ENCODE measurements at regions not wholly inside any gene's neighbourhood (a gene's known extent, or its start where the extent isn't known, plus 50 kb on each side); places are given as distances from the start of the nearest gene placed in this dataset.

DNA sequence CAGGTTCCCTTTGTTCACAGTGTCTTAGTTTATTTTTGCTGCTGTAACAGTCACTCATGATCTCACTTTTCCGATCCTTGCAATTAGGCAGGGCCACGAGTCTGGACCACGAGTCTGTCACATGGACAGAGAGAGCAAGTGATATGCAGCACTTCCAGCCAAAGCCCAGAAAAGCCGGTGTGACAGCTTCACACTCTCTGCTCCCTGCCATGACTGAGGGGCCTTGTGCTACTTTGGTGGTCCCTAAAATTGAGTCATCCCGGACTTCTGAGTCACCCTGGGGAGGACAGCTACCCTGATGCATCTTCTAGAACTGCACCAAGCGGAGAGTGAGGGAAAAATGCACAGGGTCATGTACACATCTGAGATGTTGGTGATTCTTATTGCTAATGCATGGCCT is 179.6 kb downstream of the EFNB2 start:
- Mint-ChIP-seq H3K27me3 (peaks cover 0 to 5% of the 10 kb centered on the region in 2 donors), H3K9me3 (no peaks in the 10 kb centered on the region), H3K27ac (no peak overlapping the region), H3K4me1 (ENCODE audit: low read depth in 2 of 2) (no peaks in the 10 kb centered on the region), H3K36me3 (no peaks in the 10 kb centered on the region), H3K4me3 (no peak overlapping the region)
- ATAC-seq (no peak), DNase-seq (ENCODE audit: low spot score) (no peak)

DNA sequence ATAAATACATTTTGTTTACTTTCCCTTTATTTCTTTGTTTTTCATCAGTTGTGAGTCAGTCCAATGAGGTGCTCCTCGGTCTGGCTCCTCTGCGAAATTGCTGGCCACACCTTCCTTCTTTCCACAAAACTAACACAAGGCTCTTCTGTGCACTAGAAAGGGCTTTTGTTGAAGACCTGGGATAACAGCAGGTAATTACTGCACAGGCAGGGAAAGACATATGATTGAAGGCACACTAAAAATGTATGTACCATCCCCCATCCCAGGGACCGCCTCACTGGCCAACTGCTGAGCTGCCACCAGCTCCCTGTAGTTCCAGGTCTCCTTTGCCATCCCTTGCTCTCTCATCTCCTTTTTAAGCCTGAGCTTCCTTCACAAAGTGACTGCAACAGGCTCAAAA is 180.5 kb downstream of the EFNB2 start:
- ATAC-seq (no peak), DNase-seq (ENCODE audit: low spot score) (no peak)
- Mint-ChIP-seq H3K4me3 (no peak overlapping the region), H3K36me3 (no peaks in the 10 kb centered on the region), H3K27me3 (peaks cover 0 to 6% of the 10 kb centered on the region in 2 donors), H3K4me1 (ENCODE audit: low read depth in 2 of 2) (no peaks in the 10 kb centered on the region), H3K27ac (no peak overlapping the region), H3K9me3 (no peaks in the 10 kb centered on the region)

DNA sequence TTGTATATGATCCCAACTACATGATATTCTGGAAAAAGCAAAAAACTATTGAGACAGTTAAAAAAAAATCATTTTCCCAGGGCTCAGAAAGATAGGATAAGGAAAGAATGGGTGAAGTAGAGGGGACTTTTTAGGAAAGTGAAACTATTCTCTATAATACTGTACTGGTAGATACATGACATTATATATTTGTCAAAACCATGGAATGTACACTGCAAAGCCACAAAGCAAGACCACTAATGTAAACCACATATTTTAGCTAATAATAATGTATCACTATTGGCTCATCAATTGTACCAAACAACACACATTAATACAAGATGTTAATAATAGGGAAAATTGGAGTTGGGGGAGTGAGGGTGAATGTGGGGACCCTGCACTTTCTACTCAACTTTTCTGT is 182.6 kb downstream of the EFNB2 start:
- Mint-ChIP-seq H3K27me3 (peaks cover 6 to 9% of the 10 kb centered on the region in 2 donors), H3K4me1 (ENCODE audit: low read depth in 2 of 2) (no peaks in the 10 kb centered on the region), H3K36me3 (no peaks in the 10 kb centered on the region), H3K4me3 (no peak overlapping the region), H3K9me3 (no peaks in the 10 kb centered on the region), H3K27ac (no peak overlapping the region)
- DNase-seq (ENCODE audit: low spot score), result no peak
- no peak for ATAC-seq

DNA sequence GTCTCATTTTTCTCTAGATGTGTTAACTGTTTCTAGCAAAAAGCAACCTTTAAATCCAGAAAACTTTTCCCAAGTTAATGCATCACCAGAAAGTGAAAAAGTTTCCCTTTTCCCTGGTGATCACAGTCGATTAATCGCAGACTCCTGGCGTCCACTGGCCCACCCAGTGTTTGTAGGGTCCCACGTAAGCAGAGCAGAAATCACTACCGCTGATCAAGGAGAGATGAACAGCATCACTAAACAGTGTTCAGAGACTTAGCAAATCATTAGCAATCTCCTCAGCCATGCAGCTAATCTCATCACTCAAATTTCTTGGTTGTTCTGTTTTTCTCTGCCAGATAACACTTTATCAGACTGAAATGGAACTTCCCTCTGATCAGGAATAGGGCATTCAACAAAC is 184.2 kb downstream of the EFNB2 start:
- no peak overlapping the region for H3K4me3 Mint-ChIP-seq
- ATAC-seq (no peak), DNase-seq (ENCODE audit: low spot score) (no peak)
- H3K4me1 Mint-ChIP-seq (ENCODE audit: low read depth in 2 of 2), result no peaks in the 10 kb centered on the region
- no peak overlapping the region for H3K27ac Mint-ChIP-seq
- H3K36me3 Mint-ChIP-seq, result no peaks in the 10 kb centered on the region
- H3K27me3 Mint-ChIP-seq, result peaks cover 6 to 9% of the 10 kb centered on the region in 2 donors
- H3K9me3 Mint-ChIP-seq, result no peaks in the 10 kb centered on the region

DNA sequence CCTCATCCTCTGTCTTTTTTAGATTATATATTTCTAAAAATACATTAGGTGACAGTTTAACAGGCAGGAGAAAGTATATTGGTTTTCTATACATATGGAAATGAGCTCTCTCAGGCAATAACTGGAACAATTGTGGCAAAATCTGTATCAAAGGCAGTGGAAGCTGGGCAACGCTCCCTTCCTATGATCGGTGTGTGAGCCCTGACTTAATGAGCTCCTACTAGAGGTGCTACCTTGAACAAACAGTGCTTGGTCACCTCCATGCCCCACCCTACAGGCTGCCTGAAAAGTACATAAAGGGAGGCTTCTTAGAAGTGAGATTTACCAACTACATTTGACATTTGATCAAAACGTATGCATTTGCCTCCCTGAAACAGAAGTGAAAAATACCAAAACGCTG is 185.3 kb downstream of the EFNB2 start:
- no peak overlapping the region for H3K4me3 Mint-ChIP-seq
- no peak overlapping the region for H3K27ac Mint-ChIP-seq
- H3K9me3 Mint-ChIP-seq, result no peaks in the 10 kb centered on the region
- no peaks in the 10 kb centered on the region for H3K4me1 Mint-ChIP-seq (ENCODE audit: low read depth in 2 of 2)
- no peaks in the 10 kb centered on the region for H3K36me3 Mint-ChIP-seq
- H3K27me3 Mint-ChIP-seq, result peaks cover 6 to 9% of the 10 kb centered on the region in 2 donors
- DNase-seq (ENCODE audit: low spot score) (no peak), ATAC-seq (no peak)

DNA sequence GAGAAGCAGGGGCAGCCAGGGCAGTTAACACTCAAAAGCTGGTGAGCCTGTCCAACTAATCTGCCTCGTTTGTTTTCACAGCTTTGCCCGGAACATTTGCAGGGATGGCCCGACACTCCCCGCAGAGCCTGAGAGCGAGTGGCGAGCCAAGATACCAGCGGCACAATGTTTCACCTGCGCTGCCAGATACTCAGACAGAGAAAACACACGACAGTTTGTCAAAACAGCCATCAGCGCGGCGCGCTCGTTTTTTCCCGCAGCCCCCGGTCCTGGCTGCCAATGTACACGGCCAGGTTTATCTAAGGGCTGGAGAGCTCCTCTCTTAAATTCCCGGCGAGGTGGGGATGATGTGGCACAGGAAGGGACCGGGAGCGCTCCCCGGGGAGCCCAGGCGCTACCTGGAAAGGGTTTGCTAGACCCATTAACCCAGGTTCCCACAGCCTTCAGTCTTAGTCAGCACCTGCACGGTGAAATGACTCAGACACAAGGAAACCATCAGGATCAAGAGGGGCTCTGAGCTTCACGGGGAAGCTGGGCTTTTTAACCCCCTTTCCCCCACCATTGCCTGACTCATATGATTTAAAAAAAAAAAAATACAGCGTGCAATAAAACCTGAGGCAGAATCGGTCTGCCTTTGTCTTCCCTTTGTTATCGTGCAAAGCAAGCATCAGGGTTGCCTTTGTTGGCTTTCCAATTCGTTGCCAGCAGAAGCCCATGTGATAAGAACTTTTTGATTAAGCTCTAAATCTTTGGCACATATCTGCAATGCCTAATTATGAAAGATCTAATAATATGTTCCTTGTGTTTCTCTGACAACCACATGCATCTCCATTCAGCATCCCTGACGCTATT is 186.2 kb downstream of the EFNB2 start:
- no peak overlapping the region for H3K27ac Mint-ChIP-seq

DNA sequence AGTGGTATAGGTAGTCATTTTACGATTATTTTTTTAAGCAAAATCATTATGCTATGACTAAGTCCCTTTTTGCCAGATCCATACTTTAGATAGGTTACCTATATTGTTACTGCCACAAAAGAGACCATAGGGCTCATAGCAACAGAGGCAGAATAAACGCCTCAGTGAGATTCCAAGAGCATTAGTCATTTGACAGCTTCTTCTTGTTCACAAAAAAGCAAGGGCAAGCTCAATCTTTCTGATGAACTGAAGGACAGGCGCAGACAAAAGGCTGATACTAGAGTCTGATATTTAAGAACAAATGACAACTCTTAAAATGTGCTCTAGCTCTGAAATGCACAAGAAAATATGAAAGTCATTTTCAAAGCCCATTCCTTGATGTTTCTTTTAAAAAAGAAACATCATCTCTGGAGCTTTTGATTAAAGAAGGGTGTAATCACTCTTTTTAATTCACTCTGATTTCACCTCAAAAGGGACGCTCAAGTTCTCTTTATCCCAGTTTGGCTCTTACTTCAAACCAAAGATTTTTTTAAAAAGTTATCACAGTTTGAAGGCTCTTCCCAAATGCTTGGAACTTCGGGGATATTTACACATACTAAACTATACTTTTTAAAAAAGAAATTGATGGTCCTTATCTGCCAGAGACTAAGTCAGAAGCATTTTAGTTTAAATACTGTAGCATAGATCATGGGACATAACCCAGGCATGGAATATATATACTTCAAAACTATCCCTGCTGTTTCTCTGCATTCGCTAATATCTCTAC is 187.2 kb downstream of the EFNB2 start:
- Mint-ChIP-seq H3K27ac (no peak overlapping the region), H3K27me3 (peaks cover 6 to 9% of the 10 kb centered on the region in 2 donors), H3K36me3 (no peaks in the 10 kb centered on the region), H3K4me1 (ENCODE audit: low read depth in 2 of 2) (no peaks in the 10 kb centered on the region), H3K4me3 (no peak overlapping the region), H3K9me3 (no peaks in the 10 kb centered on the region)
- DNase-seq (ENCODE audit: low spot score), result no peak
- no peak for ATAC-seq

More for the DNA sequence above, 186.2 kb downstream of the EFNB2 start:
- no peak for DNase-seq (ENCODE audit: low spot score)
- no peak for ATAC-seq
- H3K27me3 Mint-ChIP-seq, result peaks cover 6 to 9% of the 10 kb centered on the region in 2 donors
- no peaks in the 10 kb centered on the region for H3K4me1 Mint-ChIP-seq (ENCODE audit: low read depth in 2 of 2)
- H3K4me3 Mint-ChIP-seq, result no peak overlapping the region
- no peaks in the 10 kb centered on the region for H3K9me3 Mint-ChIP-seq
- no peaks in the 10 kb centered on the region for H3K36me3 Mint-ChIP-seq

DNA sequence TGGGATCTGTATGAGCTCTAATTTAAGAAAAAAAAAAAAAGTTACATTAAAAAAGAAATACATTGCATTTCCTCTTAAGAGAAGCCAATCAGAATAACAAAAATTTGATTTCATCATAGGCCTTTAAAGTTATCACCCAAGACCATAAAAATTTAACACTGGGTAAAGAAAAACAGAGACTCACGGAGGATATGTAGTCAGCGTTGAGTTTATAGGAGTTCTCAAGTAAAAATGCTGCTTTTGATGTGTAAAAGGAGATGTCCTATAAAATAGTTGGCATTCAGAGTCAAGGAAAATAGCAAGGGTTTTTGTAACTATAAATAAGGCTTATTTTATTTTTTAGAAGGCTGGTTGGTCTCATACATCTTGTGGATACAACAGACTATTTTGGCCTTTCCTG is 191.1 kb downstream of the EFNB2 start:
- Mint-ChIP-seq H3K4me1 (ENCODE audit: low read depth in 2 of 2) (no peaks in the 10 kb centered on the region), H3K36me3 (peaks cover 11% of the 10 kb centered on the region), H3K27me3 (peaks cover 0 to 2% of the 10 kb centered on the region in 2 donors), H3K9me3 (peaks cover 10% of the 10 kb centered on the region), H3K4me3 (no peak overlapping the region), H3K27ac (no peak overlapping the region)
- DNase-seq (ENCODE audit: low spot score) (no peak), ATAC-seq (no peak)

DNA sequence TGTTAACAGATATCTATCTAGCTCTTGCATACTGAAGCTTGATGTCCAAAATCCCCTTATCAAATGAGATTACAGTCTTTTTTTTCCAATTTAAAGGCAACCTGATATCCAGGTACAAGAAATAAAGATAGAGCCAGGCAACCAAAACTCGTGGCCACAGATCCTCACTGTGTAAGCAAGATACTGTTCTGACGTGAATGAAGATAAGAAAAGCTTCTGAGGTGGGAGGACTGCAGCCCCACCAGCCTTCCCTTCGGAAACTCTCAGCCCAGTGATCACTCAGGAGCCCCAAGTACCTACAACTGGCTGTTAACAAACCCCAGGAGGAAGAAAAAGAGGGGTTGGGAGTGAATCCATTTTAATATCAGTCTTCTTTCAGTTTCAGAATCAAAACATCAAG is 191.6 kb downstream of the EFNB2 start:
- Mint-ChIP-seq H3K4me3 (no peak overlapping the region), H3K4me1 (ENCODE audit: low read depth in 2 of 2) (no peaks in the 10 kb centered on the region), H3K27me3 (peaks cover 0 to 2% of the 10 kb centered on the region in 2 donors), H3K9me3 (peaks cover 12% of the 10 kb centered on the region), H3K36me3 (peaks cover 11% of the 10 kb centered on the region), H3K27ac (no peak overlapping the region)
- DNase-seq (ENCODE audit: low spot score) (no peak), ATAC-seq (no peak)

DNA sequence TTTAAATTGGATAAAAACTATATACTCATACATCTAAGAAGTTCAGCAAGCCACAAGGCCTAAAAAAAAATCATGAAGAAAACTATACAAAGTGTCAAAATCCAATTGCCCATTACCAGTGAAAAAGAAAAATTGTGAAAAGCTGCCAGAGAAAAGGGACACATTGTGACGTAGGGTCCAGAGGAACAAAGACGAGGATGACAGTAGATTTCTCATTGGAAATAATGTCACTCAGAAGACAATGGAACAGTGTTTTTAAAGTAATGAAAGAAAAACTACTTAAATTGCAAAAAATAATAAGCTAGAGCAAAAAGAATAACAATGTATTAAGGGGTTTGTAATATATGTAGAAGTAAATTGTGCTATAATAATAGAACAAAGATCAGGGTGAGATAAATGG is 195.2 kb downstream of the EFNB2 start:
- no peak overlapping the region for H3K27ac Mint-ChIP-seq
- H3K4me3 Mint-ChIP-seq, result no peak overlapping the region
- H3K4me1 Mint-ChIP-seq (ENCODE audit: low read depth in 2 of 2), result no peaks in the 10 kb centered on the region
- DNase-seq (ENCODE audit: low spot score), result no peak
- no peak for ATAC-seq
- peaks cover 11% of the 10 kb centered on the region for H3K36me3 Mint-ChIP-seq
- peaks cover 0 to 2% of the 10 kb centered on the region in 2 donors for H3K27me3 Mint-ChIP-seq
- peaks cover 16% of the 10 kb centered on the region for H3K9me3 Mint-ChIP-seq

DNA sequence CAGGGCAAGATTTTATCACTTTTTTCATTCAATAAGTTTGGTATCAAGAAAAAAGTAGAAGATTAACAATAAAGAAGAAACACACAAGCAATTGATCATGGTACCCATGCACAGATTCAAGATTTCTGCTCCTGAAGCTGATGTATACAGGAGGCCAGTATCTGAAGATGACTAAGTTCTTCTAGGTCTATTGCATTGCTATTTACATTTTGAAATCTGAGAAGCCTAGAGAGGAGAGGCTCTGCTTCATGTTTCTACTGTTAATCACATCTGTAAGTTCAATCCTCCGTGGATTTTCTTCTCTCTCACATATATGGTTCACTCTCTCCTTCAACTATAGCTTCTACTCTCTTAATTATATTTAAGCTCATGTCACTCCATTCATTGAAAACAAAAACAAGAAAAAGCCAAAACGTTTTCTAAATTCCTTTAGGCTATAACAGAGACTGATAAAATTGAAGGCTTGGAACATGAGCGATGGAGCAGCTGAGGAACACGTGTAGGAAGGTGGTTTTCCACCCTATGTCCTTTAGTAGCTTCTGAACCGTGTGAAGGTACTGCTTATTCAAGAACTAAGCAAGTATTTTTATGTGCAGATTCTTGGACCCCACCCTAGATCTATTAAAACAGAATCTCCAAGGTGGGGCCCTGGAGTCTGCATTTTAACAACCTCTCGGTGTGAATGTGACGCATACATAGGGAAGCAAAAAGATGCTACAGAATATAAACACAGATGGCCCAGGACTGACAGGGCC is 198.2 kb downstream of the EFNB2 start:
- ATAC-seq (no peak), DNase-seq (ENCODE audit: low spot score) (no peak)
- no peak overlapping the region for H3K27ac Mint-ChIP-seq
- peaks cover 11% of the 10 kb centered on the region for H3K36me3 Mint-ChIP-seq
- H3K4me3 Mint-ChIP-seq, result no peak overlapping the region
- peaks cover 16% of the 10 kb centered on the region for H3K9me3 Mint-ChIP-seq
- no peaks in the 10 kb centered on the region for H3K4me1 Mint-ChIP-seq (ENCODE audit: low read depth in 2 of 2)
- H3K27me3 Mint-ChIP-seq, result no peaks in the 10 kb centered on the region

DNA sequence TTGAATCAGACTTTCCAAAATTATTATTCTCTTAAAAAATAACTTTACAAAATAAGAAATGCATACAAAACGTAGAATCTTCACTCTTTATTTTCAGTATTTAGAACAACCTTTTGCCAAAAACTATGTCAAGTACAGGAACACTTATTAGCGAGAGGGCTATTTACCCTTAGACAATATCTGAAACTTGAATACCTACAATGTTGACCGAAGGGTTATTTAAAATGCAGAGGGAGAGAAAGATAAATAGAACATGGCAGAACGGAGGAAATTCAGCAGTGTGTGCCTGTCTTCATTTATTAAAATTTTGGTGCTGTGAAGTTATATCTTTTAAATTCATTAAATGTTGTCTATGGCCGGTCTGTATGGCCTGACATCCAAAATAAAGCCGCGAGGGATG is 198.8 kb downstream of the EFNB2 start:
- Mint-ChIP-seq H3K9me3 (peaks cover 16% of the 10 kb centered on the region), H3K4me3 (no peak overlapping the region), H3K27ac (no peak overlapping the region), H3K36me3 (peaks cover 11% of the 10 kb centered on the region), H3K27me3 (no peaks in the 10 kb centered on the region), H3K4me1 (ENCODE audit: low read depth in 2 of 2) (no peaks in the 10 kb centered on the region)
- DNase-seq (ENCODE audit: low spot score) (no peak), ATAC-seq (no peak)

DNA sequence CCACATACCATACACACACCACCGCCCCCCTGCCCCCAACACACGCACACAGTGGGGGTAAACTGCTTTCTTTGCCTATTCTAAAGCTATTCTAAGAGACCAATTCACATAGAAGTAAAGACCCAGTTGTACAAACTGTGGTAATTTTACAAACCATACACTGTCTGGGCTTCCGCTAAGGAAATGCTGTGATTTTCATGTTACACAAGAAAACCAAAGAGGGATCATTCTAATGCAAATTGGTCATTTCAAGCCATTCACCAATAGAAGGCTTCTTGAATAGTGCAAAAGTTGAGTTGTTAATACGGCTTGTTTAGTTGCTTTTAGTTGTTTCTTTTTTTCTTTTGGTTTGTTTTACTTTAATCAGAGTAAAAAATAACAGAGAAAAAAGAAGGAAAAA is 202.8 kb downstream of the EFNB2 start:
- H3K4me3 Mint-ChIP-seq, result no peak overlapping the region
- DNase-seq (ENCODE audit: low spot score), result no peak
- H3K27me3 Mint-ChIP-seq, result no peaks in the 10 kb centered on the region
- no peak for ATAC-seq
- H3K9me3 Mint-ChIP-seq, result peaks cover 3% of the 10 kb centered on the region
- no peak overlapping the region for H3K27ac Mint-ChIP-seq
- H3K4me1 Mint-ChIP-seq (ENCODE audit: low read depth in 2 of 2), result no peaks in the 10 kb centered on the region
- no peaks in the 10 kb centered on the region for H3K36me3 Mint-ChIP-seq

DNA sequence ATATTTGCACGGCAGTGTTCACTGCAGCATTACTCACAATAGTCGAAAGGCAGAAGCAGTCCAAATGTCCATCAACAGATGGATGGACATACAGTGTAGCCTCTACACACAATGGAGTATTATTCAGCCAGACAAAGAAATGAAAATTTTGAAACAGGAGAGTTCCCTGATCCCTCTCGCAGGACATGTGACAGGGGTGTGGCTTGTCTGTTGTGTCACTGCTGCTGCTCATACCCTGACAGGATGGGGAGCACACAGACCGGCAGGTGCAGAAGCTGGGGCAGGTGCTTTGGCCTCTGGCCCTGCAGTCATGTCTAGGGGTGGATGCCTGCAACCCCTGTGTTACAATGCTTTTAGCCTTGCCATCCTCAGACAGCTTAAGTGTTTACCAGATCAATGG is 204.3 kb downstream of the EFNB2 start:
- Mint-ChIP-seq H3K36me3 (no peaks in the 10 kb centered on the region), H3K27me3 (no peaks in the 10 kb centered on the region), H3K4me1 (ENCODE audit: low read depth in 2 of 2) (no peaks in the 10 kb centered on the region), H3K27ac (no peak overlapping the region), H3K9me3 (peaks cover 3% of the 10 kb centered on the region), H3K4me3 (no peak overlapping the region)
- DNase-seq (ENCODE audit: low spot score), result no peak
- no peak for ATAC-seq
